ENCODE measurements at regions not wholly inside any gene's neighbourhood (a gene's known extent, or its start where the extent isn't known, plus 50 kb on each side); places are given as distances from the start of the nearest gene placed in this dataset.

DNA sequence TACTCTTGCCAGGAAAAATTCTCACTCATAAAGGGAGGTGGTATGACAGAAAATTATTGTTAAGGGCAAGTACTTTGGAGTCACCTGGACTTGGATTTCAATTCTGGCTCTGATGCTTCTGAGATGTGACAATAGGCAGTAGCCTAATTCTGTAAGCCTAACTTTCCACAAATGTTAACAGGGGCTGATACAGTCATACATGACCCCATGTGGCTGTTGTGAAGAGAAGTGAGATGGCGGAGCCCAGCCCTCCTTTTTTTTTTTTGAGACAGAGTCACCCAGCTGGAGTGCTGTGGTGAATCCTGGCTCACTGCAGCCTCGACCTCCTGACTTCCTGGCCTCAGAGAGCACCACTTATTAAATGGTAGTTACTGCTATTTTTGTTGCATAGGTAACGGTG, 54.4 kb upstream of the IRF2 start:
- no peak for DNase-seq (ENCODE audit: low read depth)

DNA sequence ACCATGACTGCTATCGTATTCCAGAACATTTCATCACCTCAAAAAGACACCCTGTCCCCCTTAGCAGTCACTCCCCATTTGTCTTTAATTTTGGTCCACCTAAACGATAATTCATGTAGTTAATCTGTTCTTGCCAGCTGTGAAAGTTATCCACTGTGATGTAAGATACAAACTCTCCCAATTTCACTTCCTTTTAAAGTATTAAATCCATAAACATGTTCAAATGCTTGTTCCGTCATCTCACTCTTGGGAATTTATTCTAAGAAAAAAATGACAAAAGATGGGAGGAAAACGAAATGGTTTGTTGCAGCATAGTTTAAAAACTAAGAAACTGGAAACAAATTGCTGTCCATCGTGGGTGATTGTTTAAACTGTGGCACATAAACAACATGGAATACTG, 53.7 kb upstream of the IRF2 start:
- no peak for DNase-seq (ENCODE audit: low read depth)

DNA sequence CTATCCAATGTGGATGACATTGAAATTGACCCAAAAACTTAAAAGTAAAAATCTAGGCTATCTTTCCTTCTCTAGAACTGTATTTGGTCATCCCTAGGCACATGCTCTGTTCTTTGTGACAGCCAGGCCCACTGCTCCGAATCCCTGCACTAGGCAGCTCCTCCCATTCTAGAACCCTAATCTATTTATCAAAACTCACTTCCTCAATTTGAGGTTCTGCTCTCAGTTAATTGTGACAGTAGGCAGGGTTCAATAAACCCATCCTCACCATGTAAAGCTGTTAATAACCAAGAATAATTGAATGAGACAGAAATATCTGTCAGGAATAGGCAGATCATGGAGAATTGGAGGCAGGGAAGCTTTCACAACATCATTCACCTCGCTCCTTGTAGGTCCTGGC, 51.9 kb upstream of the IRF2 start:
- no peak for DNase-seq (ENCODE audit: low read depth)

Data from renal cortical epithelial cell (primary cell).